ENCODE measurements at regions not wholly inside any gene's neighbourhood (a gene's known extent, or its start where the extent isn't known, plus 50 kb on each side); places are given as distances from the start of the nearest gene placed in this dataset.
"Not testable (repeated sequence)": the region's sequence is repeated elsewhere in the genome, so short reads cannot be mapped to it uniquely, and the experiment has no call there.

DNA sequence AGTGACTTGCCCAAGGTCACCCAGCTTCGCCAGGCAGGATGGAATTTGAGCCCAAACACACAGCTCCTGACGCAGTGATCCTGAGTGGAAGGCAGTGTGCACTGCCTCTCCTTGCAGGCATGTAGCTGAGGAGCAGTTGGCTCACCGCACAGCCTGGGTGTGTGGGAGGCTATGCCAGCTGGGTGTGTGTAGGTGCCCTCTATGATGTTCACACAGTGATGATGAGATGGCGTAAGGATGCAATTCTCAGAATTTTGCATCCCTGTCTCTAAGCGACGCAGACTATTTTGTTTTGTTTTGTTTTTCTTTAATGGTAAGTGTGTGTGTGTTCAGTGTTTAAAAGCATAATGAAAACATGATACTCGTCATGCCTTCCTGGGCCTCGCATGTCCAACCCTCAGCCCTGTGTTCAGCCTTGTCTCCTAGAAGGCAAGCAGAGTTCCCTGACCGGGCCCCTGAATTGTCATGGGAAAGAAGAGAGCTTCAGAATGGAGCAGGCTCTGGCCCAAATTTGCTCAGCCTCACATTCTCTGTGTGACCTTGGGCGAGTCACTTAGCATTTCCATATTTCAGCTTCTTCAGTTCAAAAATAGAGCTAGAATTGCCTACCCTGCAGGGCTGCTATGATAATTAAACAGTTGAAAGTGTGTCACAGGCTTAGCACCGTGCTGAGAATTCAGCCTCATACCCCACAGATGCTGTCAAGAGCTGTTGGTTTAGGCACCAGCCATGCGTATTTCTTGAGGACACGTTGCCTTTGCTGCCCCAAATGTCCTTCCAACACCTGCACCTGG is 603.6 kb upstream of the RAB6C start:
- no peak for DNase-seq (ENCODE audit: low spot score)

GRCh38 chr2:129376426-129377077 is 602.9 kb upstream of the RAB6C start:
- DNase-seq (ENCODE audit: low spot score): no peak

DNA sequence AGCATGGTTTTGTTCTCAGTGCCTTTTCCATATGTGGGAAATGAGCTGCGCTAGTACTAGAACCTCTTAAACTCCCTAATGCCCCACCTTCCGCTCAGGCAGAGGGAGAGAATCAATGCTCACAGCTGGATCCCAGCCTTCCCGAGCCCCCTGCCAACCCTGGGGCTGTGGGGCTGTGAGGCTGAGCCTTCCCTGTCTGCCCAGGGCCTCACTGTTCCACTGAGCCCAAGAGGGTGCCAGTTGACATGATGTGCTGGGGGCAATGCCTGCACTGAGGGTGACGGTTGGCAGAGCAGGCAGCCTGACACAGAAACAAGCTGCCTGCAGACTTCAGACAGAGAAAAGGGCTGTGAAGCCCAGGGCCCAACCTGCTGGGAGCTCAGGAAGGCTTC is 602.4 kb upstream of the RAB6C start:
- DNase-seq (ENCODE audit: low spot score): no peak

DNA sequence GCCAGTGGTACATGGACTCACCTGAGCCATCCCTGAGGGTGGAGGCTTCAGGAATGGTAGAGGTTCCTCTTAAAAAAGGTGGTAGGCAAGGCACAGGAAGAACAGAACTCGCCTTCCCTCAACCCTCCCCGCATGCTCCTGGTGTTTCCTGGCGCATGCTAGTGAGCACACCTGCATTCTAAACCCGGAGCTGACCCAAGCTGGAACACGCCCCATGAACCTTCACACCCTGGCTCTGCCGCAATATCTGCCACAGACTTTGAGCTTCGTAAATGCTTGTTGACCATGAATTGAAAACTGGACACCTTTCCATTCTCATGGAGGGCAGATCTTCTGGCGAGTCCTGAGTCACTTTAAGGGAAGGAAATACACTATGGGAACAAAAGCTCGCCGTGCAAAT is 601.3 kb upstream of the RAB6C start:
- DNase-seq (ENCODE audit: low spot score): no peak

- DNase-seq (ENCODE audit: low spot score): no peak
These were observed 600.1 kb upstream of the RAB6C start for GRCh38 chr2:129379411-129379810.

GRCh38 chr2:129381789-129382188 is 597.7 kb upstream of the RAB6C start:
- no peak for DNase-seq (ENCODE audit: low spot score)

GRCh38 chr2:129388870-129389269 is 590.6 kb upstream of the RAB6C start:
- no peak for DNase-seq (ENCODE audit: low spot score)

DNA sequence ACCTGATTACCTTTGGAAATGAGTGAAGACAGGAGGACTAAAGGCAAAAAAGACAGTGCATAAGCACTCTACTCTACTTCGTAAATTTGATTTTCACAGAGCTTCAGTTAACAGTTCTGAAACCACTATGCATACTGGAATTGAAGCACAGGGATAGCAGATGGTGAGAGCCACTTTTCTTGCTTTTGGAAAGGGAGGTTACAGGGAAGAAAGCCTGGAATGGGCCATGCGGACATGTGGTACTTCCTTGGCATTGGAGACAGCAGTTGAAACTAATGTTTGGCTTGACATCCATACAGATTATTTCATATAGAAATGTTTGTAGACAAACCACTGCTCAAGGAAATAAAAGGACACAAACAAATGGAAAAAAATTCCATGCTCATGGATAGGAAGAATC is 585.6 kb upstream of the RAB6C start:
- DNase-seq (ENCODE audit: low spot score): no peak

DNA sequence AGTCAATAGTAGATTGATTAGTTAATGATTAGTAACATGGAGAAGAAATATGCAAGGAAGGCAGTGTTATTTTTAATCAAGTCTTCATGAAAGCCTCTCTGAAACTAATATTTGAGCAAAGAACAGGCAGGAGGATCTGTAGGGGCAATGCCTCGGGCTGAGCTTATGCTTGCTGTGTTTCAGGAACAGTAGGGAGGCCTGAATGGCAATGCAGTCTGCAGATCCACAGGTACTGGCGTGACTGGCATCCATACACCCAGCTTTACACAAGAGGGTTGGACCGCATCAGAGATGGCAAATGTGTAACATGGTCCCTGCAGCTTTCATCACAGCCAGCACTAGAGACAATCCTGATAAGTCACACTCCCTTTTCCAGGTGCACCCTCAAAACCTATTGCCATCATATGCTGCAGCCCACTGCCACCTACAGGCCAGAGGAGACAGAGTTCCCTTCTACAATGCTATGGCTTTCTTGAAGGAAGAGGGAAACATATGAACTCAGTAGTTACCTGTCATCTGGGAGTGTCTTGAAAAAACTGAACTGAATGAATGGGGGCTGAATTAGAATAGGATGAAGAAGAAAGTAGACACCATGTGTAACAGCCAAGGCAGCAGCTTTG is 582.4 kb upstream of the RAB6C start:
- DNase-seq (ENCODE audit: low spot score): peak; percentile 59

DNA sequence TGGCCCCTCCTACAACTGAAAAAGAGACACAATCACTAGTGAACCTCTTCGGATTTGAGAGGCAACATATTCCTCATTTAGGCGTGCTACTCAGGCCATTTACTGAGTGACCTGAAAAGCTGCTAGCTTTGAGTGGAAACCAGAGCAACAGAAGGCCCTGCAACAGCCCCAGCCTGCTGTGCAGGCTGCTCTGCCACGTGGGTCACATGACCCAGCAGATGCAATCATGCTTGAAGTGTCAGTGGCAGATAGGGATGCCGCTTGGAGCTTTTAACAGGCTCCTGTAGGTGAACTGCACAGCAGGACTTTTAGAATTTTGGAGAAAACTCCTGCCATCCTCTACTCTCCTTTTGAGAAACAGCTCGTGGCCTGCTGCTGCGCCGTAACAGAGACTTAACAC is 578.6 kb upstream of the RAB6C start:
- DNase-seq (ENCODE audit: low spot score): no peak

GRCh38 chr2:129402076-129402475 is 577.4 kb upstream of the RAB6C start:
- DNase-seq (ENCODE audit: low spot score): no peak

- DNase-seq (ENCODE audit: low spot score): no peak
These were observed 575.3 kb upstream of the RAB6C start for GRCh38 chr2:129404000-129404685.

GRCh38 chr2:129408570-129408969 is 570.9 kb upstream of the RAB6C start:
- no peak for DNase-seq (ENCODE audit: low spot score)

GRCh38 chr2:129417041-129417440 is 562.4 kb upstream of the RAB6C start:
- not testable (repeated sequence) for DNase-seq (ENCODE audit: low spot score)

DNA sequence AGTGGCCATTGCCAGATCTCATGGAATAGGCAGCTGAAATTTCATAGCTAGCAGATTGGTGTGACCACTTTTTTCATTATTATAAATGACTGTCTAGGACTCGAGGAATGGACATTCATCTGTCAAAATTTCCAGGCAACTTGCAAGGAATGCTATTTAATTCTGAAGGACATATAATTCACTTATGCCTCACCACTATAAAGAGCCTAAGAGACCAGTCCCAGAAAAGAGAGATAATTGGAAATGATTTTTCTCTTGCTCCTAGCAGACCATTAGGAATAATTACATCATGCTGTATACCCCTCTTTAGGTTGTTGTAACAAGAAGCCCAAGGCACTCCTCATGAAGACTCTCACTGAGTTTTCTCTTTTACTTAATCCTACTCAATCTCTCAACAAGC is 557.4 kb upstream of the RAB6C start:
- no peak for DNase-seq (ENCODE audit: low spot score)

- DNase-seq (ENCODE audit: low spot score): no peak
These were observed 551.3 kb upstream of the RAB6C start for GRCh38 chr2:129428086-129428660.

DNA sequence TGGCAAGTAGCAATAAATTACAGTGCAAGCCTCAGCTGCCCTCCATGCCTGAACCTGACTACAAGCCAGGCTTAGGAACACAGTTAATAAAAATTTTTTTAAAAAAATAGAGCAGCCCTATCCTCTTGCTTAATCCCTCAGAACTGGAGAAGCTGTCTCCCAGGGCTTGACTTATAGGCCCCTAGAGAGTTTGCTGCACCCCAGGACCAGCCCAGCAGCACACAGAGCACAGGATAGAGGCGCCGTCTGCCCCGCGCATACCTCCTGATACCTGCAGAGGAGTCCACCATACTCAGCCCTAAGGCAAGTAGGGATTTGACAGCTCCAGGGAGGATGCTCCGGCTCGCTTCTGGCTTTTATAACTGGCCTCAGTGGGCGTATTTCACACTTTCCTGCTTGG is 548.6 kb upstream of the RAB6C start:
- no peak for DNase-seq (ENCODE audit: low spot score)

DNA sequence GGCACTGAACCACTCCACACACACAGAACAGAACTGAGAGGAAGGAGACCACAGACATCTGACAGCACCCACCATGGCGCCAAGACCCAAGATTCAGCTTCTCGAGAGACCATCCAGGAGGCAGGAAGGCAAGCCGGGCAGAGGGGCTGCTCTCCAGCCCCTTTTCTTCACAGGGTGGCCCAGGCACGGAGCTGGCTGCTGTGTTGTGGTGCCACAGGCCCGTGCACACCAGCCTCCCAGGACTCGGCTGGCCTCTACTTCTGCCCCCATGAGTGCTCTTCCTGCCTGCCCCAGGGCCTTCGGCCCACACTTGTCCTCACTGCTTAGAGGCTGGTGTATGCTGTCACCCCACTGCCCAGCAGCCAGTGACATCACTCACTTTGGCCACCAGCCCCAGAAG is 547.6 kb upstream of the RAB6C start:
- no peak for DNase-seq (ENCODE audit: low spot score)

- DNase-seq (ENCODE audit: low spot score): no peak
These were observed 542.7 kb upstream of the RAB6C start for GRCh38 chr2:129436809-129437208.

DNA sequence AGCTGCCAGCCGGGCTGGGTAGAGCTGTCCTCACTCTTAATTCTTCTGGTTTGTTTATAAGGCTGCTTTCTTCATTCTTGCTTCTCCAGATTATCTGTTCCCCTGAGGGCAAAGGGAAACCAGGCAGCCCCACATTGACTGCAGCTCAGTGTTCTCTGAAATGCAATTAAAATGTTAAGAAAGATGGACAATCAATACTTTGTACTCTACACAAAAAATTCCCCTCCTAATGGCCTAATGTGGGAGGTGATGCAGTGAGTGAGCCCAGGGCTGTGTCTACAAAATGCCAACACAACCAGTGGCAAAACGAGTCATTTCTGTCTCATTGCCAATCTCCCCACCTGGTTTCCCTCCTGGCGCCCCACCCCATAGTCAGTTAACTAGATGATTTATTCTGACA is 541.7 kb upstream of the RAB6C start:
- no peak for DNase-seq (ENCODE audit: low spot score)

DNA sequence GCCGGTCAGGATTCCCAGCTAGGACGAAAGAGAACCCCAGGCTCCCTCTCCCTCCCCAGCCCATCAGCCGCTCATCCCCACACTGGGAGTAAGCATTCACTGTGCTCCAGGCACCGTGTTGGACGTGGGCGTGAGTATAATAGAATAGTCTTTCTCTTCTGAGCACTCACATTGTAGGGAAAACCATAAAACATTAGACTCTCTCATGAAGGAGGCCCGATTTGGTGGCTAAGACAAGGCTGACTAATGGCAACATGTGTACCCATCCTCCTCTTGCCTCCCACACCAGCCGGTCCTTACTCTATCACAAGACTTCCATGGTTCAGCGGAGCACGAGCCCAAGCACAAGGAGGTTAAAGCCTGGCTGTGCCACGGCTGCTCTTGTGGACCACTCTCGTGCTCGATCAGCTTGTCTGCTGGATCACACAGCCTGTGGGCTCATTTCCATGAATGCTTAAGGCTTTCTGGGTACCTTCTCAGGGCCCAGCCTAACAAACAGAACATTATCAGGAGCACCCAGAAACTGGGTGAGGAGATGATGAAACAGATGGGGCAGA is 540.9 kb upstream of the RAB6C start:
- DNase-seq (ENCODE audit: low spot score): no peak

Data from ecto neural progenitor cell (in vitro differentiated cells).